ENCODE measurements at regions not wholly inside any gene's neighbourhood (a gene's known extent, or its start where the extent isn't known, plus 50 kb on each side); places are given as distances from the start of the nearest gene placed in this dataset.

- peak; percentile 59 for DNase-seq (ENCODE audit: low read depth)
Measured at GRCh38 chr6:30396833-30397479, 52.0 kb downstream of the RPP21 start.

GRCh38 chr6:30397697-30398096 lies 52.7 kb downstream of the RPP21 start:
- no peak for DNase-seq (ENCODE audit: low read depth)

DNA sequence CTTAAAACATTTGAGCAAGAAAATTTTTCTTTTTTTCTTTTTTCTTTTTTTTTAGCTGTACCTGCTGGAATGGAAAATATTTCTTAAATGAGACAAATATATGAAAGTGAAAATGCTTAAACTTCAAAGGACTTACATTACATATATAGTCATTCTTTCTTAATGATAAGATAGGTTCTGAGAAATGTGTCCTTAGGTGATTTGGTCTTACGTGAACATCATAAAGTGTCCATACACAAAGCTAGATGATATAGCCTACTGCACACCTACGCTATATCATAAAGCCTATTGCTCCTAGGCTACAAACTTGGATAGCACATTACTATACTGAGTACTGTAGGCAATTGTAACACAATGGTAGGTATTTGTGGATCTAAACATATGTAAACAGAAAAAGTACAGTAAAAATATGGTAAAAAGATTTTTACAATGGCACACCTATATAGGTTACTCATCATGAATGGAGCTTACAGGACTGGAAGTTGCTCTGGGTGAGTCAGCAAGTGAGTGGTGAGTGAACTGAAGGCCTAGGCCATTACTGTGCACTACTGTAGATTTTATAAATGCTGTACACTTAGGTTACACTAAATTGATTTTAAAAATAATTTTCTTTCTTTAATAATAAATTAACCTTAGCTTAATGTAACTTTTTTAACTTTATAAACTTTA lies 54.6 kb downstream of the RPP21 start:
- DNase-seq (ENCODE audit: low read depth) = no peak

DNA sequence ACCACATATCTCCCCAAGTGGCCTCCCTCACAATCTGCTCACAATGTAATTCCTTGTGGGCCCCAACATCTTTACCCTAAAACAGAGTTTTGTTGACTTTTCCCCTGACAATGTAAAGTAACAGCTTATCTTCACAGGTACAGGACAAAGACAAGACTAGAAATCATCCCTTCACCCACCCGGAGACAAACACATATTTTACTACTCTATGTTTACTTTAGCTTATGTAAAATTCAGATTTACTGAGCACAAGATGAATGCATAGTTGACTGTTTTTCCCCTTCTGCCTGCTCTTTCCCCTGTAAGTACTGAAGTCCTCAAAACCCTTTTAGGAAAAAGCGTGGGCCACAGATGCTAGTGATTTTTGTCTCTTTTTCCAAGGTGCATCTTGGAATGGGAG lies 61.0 kb downstream of the RPP21 start:
- no peak for DNase-seq (ENCODE audit: low read depth)

- no peak for DNase-seq (ENCODE audit: low read depth)
Measured at GRCh38 chr6:30409184-30409583, 64.2 kb downstream of the RPP21 start.

- DNase-seq (ENCODE audit: low read depth) = peak; percentile 58
Measured at GRCh38 chr6:30411515-30412207, 66.7 kb downstream of the RPP21 start.

DNA sequence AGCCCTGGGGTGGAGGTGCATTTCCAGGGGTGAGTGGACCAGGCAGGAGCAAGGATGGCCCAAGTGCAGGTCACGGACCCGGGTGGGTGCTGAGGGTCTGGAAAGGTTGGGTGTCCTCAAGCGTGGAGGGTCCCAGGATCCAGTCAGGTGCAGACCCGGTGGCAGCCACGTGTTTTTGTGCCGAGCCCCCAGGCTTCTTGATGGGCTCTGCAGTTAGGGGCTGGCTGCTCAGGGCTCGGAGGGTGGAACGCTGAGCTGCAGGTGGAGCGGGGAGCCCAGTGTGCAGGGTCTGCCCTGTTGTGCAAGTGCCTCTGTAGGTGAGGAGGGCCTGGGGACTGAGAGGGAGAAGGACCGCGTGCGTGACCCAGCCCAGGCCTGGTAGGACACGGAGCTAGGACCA lies 70.9 kb upstream of the HLA-E start:
- no peak for DNase-seq (ENCODE audit: low read depth)

- DNase-seq (ENCODE audit: low read depth) = no peak
Measured at GRCh38 chr6:30424549-30424948, 64.8 kb upstream of the HLA-E start.

All from myocyte (in vitro differentiated cells).